Kidney (tissue), 13 donors: ENCODE measurements at regions not wholly inside any gene's neighbourhood (a gene's known extent, or its start where the extent isn't known, plus 50 kb on each side); places are given as distances from the start of the nearest gene placed in this dataset.

ENCODE experiments used
- DNase-seq, 5 donors: peaks; one replicate each; pipeline ENCODE4 v3.0.0-alpha.2; 2013 to 2020
- FAIRE-seq: peaks from 2 replicates; lab custom pipeline; 2012; peaks lifted over from hg19 to GRCh38; lab: Jason Lieb, UNC
- H3K27ac ChIP-seq, 2 donors: one replicate each; pipeline ENCODE4 v1.7.0; 2013; ENCODE audit warnings: low read depth in 2 of 2, low read length in 2 of 2, inconsistent platforms in 1 of 2
- H3K27me3 ChIP-seq: one replicate; pipeline ENCODE4 v1.7.1; 2013; ENCODE audit warnings: low read length, inconsistent platforms; ENCODE audit not compliant: control insufficient read depth, insufficient read depth
- H3K36me3 ChIP-seq, 3 donors: one replicate each; pipeline versions ENCODE4 v1.7.0 to v1.7.1; 2013; ENCODE audit warnings: low read length in 3 of 3, control low read depth in 1 of 3, inconsistent platforms in 1 of 3; ENCODE audit not compliant: insufficient read depth in 3 of 3, control insufficient read depth in 2 of 3
- H3K4me1 ChIP-seq, 3 donors: one replicate each; pipeline versions ENCODE4 v1.7.0 to v1.7.1; 2013; ENCODE audit warnings: low read length in 3 of 3, inconsistent platforms in 1 of 3, low read depth in 1 of 3; ENCODE audit not compliant: control insufficient read depth in 2 of 3, insufficient read depth in 2 of 3
- H3K4me3 ChIP-seq, 3 donors: one replicate each; pipeline versions ENCODE4 v1.7.0 to v1.8.1; 2013; ENCODE audit warnings: low read length in 3 of 3, control low read depth in 1 of 3, inconsistent platforms in 1 of 3
- H3K9ac ChIP-seq, 3 donors: one replicate each; pipeline versions ENCODE4 v1.7.0 to v1.7.1; 2013; ENCODE audit warnings: low read length in 3 of 3, control low read depth in 1 of 3, inconsistent platforms in 1 of 3
- H3K9me3 ChIP-seq, 3 donors: one replicate each; pipeline versions ENCODE4 v1.7.0 to v1.7.1; 2013; ENCODE audit warnings: low read length in 3 of 3, control low read depth in 1 of 3, inconsistent platforms in 1 of 3; ENCODE audit not compliant: control insufficient read depth in 2 of 3, insufficient read depth in 1 of 3
- CTCF ChIP-seq: IDR thresholded peaks from 3 replicates; pipeline ENCODE4 v1.5.1; 2012; ENCODE audit warnings: mild to moderate bottlenecking, moderate library complexity, borderline replicate concordance; ENCODE audit not compliant: insufficient read depth; ENCODE audit errors: extremely low read depth
- intact Hi-C: fragments of 100-400 bp; cut with DNase I; formaldehyde crosslinking; loops from one replicate; pipeline ENCODE4 v1.11.1; 2022
- donor health status: control.
- donor health status: control.
- donor health status: control.
- donor health status: control.
- donor health status: control.
- donor health status: DM: yes; HTN: yes; CAD: no.
- donor health status: Normal renal cell carcinoma (clear cell type).

GRCh38 chr1:36572906-36573305, 90.2 kb upstream of the CSF3R start:
- Histone ChIP-seq H3K9ac (no peak overlapping the region), H3K36me3 (no peaks in the 10 kb centered on the region), H3K9me3 (no peaks in the 10 kb centered on the region), H3K4me1 (no peaks in the 10 kb centered on the region), H3K4me3 (no peak overlapping the region), H3K27me3 (no peaks in the 10 kb centered on the region), H3K27ac (no peak overlapping the region)
- FAIRE-seq (no peak), DNase-seq (no peak)
- intact Hi-C loops = no loop called here
- no peak for TF ChIP-seq CTCF

DNA sequence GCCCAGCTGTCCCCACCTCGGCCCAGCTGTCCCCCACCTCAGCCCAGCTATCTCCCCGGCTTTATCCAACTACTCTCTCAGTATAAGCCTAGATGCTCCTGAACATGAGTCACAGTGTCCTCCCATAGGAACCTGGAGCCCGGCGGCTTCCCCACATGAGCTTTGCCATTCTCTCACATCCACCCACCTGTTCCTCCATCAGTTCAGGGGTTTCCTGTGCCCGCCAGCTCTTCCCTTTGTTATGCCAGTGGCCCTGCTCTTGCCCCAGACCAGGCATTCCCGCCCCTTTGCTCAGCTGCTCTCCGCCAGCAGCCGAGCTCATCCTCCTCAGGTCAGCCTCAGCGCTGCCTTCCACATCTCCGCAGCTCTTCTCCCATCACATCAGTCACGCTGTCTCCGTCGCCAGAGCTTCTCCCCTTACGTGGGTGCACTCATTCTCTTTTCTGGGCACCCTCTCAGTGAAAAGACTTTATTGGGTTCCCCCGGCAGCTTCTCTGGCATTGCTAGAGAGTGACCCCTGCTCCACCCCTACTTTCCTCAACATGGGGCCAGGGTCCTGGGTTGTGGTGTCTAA, 89.5 kb upstream of the CSF3R start:
- TF ChIP-seq CTCF = no peak
- intact Hi-C loops = no loop called here
- FAIRE-seq = no peak

GRCh38 chr1:36571106-36571505, 88.4 kb upstream of the CSF3R start:
- no peak for TF ChIP-seq CTCF
- Histone ChIP-seq H3K9me3 (no peaks in the 10 kb centered on the region), H3K27ac (no peak overlapping the region), H3K36me3 (no peaks in the 10 kb centered on the region), H3K27me3 (no peaks in the 10 kb centered on the region), H3K4me3 (no peak overlapping the region), H3K4me1 (no peaks in the 10 kb centered on the region), H3K9ac (no peak overlapping the region)
- intact Hi-C loops = no loop called here
- FAIRE-seq (no peak), DNase-seq (no peak)

More for the DNA sequence above, 89.5 kb upstream of the CSF3R start:
- Histone ChIP-seq H3K36me3 (no peaks in the 10 kb centered on the region), H3K27me3 (no peaks in the 10 kb centered on the region), H3K4me1 (no peaks in the 10 kb centered on the region), H3K9ac (no peak overlapping the region), H3K27ac (no peak overlapping the region), H3K4me3 (no peak overlapping the region), H3K9me3 (no peaks in the 10 kb centered on the region)
- DNase-seq = no peak
